H9 (cell line): ENCODE measurements at regions not wholly inside any gene's neighbourhood (a gene's known extent, or its start where the extent isn't known, plus 50 kb on each side); places are given as distances from the start of the nearest gene placed in this dataset.

Experiments used
- DNase-seq: peaks from one replicate; pipeline ENCODE4 v3.0.0-alpha.2; 2017
- H2AFZ ChIP-seq: one replicate; pipeline ENCODE4 v1.6.1; 2013; ENCODE audit warnings: mild to moderate bottlenecking, low read length, control low read depth, moderate library complexity
- H2AK5ac ChIP-seq: 2 replicates; pipeline ENCODE4 v1.6.1; 2013; ENCODE audit warnings: low read length, control low read depth, mixed read lengths; ENCODE audit not compliant: insufficient read length
- H2BK120ac ChIP-seq: one replicate; pipeline ENCODE4 v1.6.1; 2013; ENCODE audit warnings: low read depth, mild to moderate bottlenecking, low read length, control low read depth, inconsistent platforms; ENCODE audit not compliant: poor library complexity, severe bottlenecking
- H2BK12ac ChIP-seq: 2 replicates; pipeline ENCODE4 v1.6.1; 2013; ENCODE audit warnings: low read length, control low read depth, mixed read lengths, low read depth; ENCODE audit not compliant: insufficient read length
- H2BK15ac ChIP-seq: 2 replicates; pipeline ENCODE4 v1.6.1; 2013; ENCODE audit warnings: low read depth, low read length, control low read depth
- H2BK20ac ChIP-seq: one replicate; pipeline ENCODE4 v1.6.1; 2013; ENCODE audit warnings: low read depth, mild to moderate bottlenecking, low read length, control low read depth, inconsistent platforms; ENCODE audit not compliant: poor library complexity, severe bottlenecking
- H2BK5ac ChIP-seq: 2 replicates; pipeline ENCODE4 v1.6.1; 2013; ENCODE audit warnings: low read length, control low read depth, mixed read lengths; ENCODE audit not compliant: insufficient read length
- H3K14ac ChIP-seq: 2 replicates; pipeline ENCODE4 v1.6.1; 2013; ENCODE audit warnings: low read length, control low read depth; ENCODE audit not compliant: insufficient read depth
- H3K18ac ChIP-seq: 2 replicates; pipeline ENCODE4 v1.6.1; 2013; ENCODE audit warnings: low read depth, mild to moderate bottlenecking, mixed read lengths, low read length, control low read depth; ENCODE audit not compliant: insufficient read length
- H3K23ac ChIP-seq: 2 replicates; pipeline ENCODE4 v1.6.1; 2013; ENCODE audit warnings: low read length, control low read depth, mixed read lengths, low read depth; ENCODE audit not compliant: insufficient read length
- H3K23me2 ChIP-seq: 2 replicates; pipeline ENCODE4 v1.6.1; 2013; ENCODE audit warnings: low read depth, mild to moderate bottlenecking, mixed read lengths, low read length, control low read depth; ENCODE audit not compliant: insufficient read length, poor library complexity, severe bottlenecking
- H3K27ac ChIP-seq: 2 replicates; pipeline ENCODE4 v1.5.1; 2013; ENCODE audit warnings: low read length, control low read depth, mixed read lengths, low read depth; ENCODE audit not compliant: insufficient read length
- H3K27me3 ChIP-seq: 2 replicates; pipeline ENCODE4 v1.6.1; 2013; ENCODE audit warnings: low read length, control low read depth, inconsistent platforms; ENCODE audit not compliant: insufficient read depth
- H3K4ac ChIP-seq: 2 replicates; pipeline ENCODE4 v1.6.1; 2013; ENCODE audit warnings: low read depth, mild to moderate bottlenecking, control low read depth, inconsistent platforms, low read length, moderate library complexity
- H3K4me1 ChIP-seq: 2 replicates; pipeline ENCODE4 v1.6.1; 2013; ENCODE audit warnings: low read length, control low read depth, inconsistent platforms; ENCODE audit not compliant: insufficient read depth
- H3K4me2 ChIP-seq: 2 replicates; pipeline ENCODE4 v1.6.1; 2013; ENCODE audit warnings: low read length, control low read depth, mixed read lengths; ENCODE audit not compliant: insufficient read length, insufficient read depth
- H3K56ac ChIP-seq: 2 replicates; pipeline ENCODE4 v1.6.1; 2013; ENCODE audit warnings: low read depth, mild to moderate bottlenecking, mixed read lengths, low read length, control low read depth; ENCODE audit not compliant: insufficient read length
- H3K79me1 ChIP-seq: 2 replicates; pipeline ENCODE4 v1.6.1; 2013; ENCODE audit warnings: low read depth, mild to moderate bottlenecking, moderate library complexity, low read length, control low read depth, inconsistent platforms; ENCODE audit not compliant: insufficient read depth, poor library complexity, severe bottlenecking
- H3K79me2 ChIP-seq: 2 replicates; pipeline ENCODE4 v1.6.1; 2013; ENCODE audit warnings: low read length, control low read depth, inconsistent platforms; ENCODE audit not compliant: insufficient read depth
- H3K9ac ChIP-seq: 2 replicates; pipeline ENCODE4 v1.6.1; 2013; ENCODE audit warnings: low read length, control low read depth, mixed read lengths; ENCODE audit not compliant: insufficient read length; ENCODE audit errors: extremely low read depth
- H3K9me3 ChIP-seq: one replicate; pipeline ENCODE4 v1.6.1; 2013; ENCODE audit warnings: low read depth, low read length, inconsistent platforms; ENCODE audit not compliant: control insufficient read depth
- H3T11ph ChIP-seq: one replicate; pipeline ENCODE4 v1.6.1; 2013; ENCODE audit warnings: mild to moderate bottlenecking, low read length, control low read depth, inconsistent platforms
- H4K20me1 ChIP-seq: one replicate; pipeline ENCODE4 v1.6.1; 2013; ENCODE audit not compliant: control insufficient read depth, insufficient read length, insufficient read depth
- H4K5ac ChIP-seq: 2 replicates; pipeline ENCODE4 v1.6.1; 2013; ENCODE audit warnings: low read depth, mild to moderate bottlenecking, mixed read lengths, low read length, control low read depth; ENCODE audit not compliant: insufficient read length
- H4K8ac ChIP-seq: replicated peaks from 2 replicates; pipeline ENCODE4 v1.6.1; 2013; ENCODE audit warnings: low read length, control low read depth, mixed read lengths, low read depth; ENCODE audit not compliant: insufficient read length
- H4K91ac ChIP-seq: 2 replicates; pipeline ENCODE4 v1.6.1; 2013; ENCODE audit warnings: low read depth, mild to moderate bottlenecking, moderate library complexity, mixed read lengths, low read length, control low read depth; ENCODE audit not compliant: insufficient read length
- H3K27ac Mint-ChIP-seq, 3 experiments: 2 replicates in 2 of 3; 3 replicates in 1 of 3; pipeline ENCODE4 v1.8.0; 2020 to 2021; ENCODE audit warnings: mixed read lengths in 3 of 3, mild to moderate bottlenecking in 1 of 3, moderate library complexity in 1 of 3
- H3K27me3 Mint-ChIP-seq: 2 replicates; pipeline ENCODE4 v1.8.0; 2021; ENCODE audit warnings: low read depth, mild to moderate bottlenecking, moderate library complexity, mixed read lengths
- H3K36me3 Mint-ChIP-seq, 3 experiments: 2 replicates in 2 of 3; 3 replicates in 1 of 3; pipeline ENCODE4 v1.8.0; 2020 to 2021; ENCODE audit warnings: low read depth in 3 of 3, mixed read lengths in 3 of 3; ENCODE audit not compliant: insufficient read depth in 1 of 3
- H3K4me1 Mint-ChIP-seq, 2 experiments: 2 replicates each; pipeline ENCODE4 v1.8.0; 2020; ENCODE audit warnings: mixed read lengths in 2 of 2
- H3K4me3 Mint-ChIP-seq, 2 experiments: 2 replicates in 1 of 2; 3 replicates in 1 of 2; pipeline ENCODE4 v1.8.0; 2020 to 2021; ENCODE audit warnings: mild to moderate bottlenecking in 2 of 2, mixed read lengths in 2 of 2, moderate library complexity in 1 of 2
- H3K9me3 Mint-ChIP-seq, 2 experiments: 2 replicates in 1 of 2; 3 replicates in 1 of 2; pipeline ENCODE4 v1.8.0; 2020; ENCODE audit warnings: mild to moderate bottlenecking in 2 of 2, mixed read lengths in 2 of 2, moderate library complexity in 1 of 2
- WGBS: extraction: QIAGEN DNeasy Blood & Tissue Kit; methylation state at CpG from one replicate; pipeline ENCODE4 v1.1.7; 2013; ENCODE audit warnings: missing lambda C conversion rate, low lambda C conversion rate, mixed read lengths; ENCODE audit not compliant: insufficient read length; ENCODE audit errors: extremely low coverage; 5-methylcytosine and 5-hydroxymethylcytosine counted together
- TF ChIP-seq, protein P1 (sequence below): fragments of 200-600 bp; sonication (generic); conservative IDR thresholded peaks from 3 replicates; pipeline ENCODE4 v1.8.0; 2021; ENCODE audit warnings: antibody characterized with exemption, mild to moderate bottlenecking

DNA sequence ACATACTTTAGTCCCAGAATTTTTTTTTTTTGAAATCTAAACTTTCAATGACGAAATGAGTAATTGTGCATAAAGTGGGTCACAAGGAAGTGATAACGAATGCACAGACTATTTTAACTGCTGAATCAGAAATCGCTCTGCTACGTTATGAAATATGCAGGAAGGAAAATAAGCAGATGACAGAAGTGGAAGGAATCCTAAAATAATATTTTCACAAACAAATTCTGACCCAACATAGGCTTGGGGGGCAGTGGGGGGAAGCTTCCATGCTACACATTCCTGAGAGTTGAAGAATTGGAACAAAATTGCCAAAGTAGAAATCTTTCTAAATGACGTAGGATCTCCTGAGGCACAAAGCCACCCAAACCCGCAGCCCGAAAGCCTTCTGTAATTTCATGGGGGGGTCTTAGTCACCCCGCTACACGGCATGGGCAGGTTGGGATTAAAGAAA is 89.6 kb downstream of the ARF6 start:
- Histone ChIP-seq H3K27me3 (no peaks in the 10 kb centered on the region; the same call in 1 of the 2 replicates), H3K14ac (no peak overlapping the region), H3K23ac (no peak overlapping the region), H3K79me1 (no peaks in the 10 kb centered on the region), H3K79me2 (no peaks in the 10 kb centered on the region), H3K56ac (no peak overlapping the region), H4K20me1 (no peaks in the 10 kb centered on the region), H2AK5ac (no peak overlapping the region), H3K9me3 (no peaks in the 10 kb centered on the region), H3K4ac (no peak overlapping the region), H3T11ph (no peak overlapping the region), H3K9ac (no peak overlapping the region), H4K91ac (no peak overlapping the region), H3K23me2 (no peaks in the 10 kb centered on the region), H2BK20ac (no peak overlapping the region), H2BK12ac (no peak overlapping the region), H3K4me2 (no peak overlapping the region), H4K5ac (no peak overlapping the region), H2BK120ac (no peak overlapping the region), H3K18ac (no peak overlapping the region), H4K8ac (no peak overlapping the region), H2BK15ac (no peak overlapping the region), H3K4me1 (no peaks in the 10 kb centered on the region), H3K27ac (no peak overlapping the region), H2AFZ (no peak overlapping the region), H2BK5ac (no peak overlapping the region)
- H3K36me3 Mint-ChIP-seq, result no peaks in the 10 kb centered on the region
- H3K4me1 Mint-ChIP-seq, result peaks cover 9 to 10% of the 10 kb centered on the region in 2 experiments
- no peak overlapping the region; a peak in 1 of 7 replicates for H3K27ac Mint-ChIP-seq
- no peak overlapping the region for H3K4me3 Mint-ChIP-seq
- TF ChIP-seq, protein P1, sequence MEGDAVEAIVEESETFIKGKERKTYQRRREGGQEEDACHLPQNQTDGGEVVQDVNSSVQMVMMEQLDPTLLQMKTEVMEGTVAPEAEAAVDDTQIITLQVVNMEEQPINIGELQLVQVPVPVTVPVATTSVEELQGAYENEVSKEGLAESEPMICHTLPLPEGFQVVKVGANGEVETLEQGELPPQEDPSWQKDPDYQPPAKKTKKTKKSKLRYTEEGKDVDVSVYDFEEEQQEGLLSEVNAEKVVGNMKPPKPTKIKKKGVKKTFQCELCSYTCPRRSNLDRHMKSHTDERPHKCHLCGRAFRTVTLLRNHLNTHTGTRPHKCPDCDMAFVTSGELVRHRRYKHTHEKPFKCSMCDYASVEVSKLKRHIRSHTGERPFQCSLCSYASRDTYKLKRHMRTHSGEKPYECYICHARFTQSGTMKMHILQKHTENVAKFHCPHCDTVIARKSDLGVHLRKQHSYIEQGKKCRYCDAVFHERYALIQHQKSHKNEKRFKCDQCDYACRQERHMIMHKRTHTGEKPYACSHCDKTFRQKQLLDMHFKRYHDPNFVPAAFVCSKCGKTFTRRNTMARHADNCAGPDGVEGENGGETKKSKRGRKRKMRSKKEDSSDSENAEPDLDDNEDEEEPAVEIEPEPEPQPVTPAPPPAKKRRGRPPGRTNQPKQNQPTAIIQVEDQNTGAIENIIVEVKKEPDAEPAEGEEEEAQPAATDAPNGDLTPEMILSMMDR, result no peak
- H3K27me3 Mint-ChIP-seq, result no peaks in the 10 kb centered on the region; the same call in 1 of the 2 replicates
- H3K9me3 Mint-ChIP-seq, result no peaks in the 10 kb centered on the region
- no CpG with 5 or more reads among the region's 9 CpGs for WGBS
- DNase-seq, result no peak
